H9 (cell line): ENCODE measurements at regions not wholly inside any gene's neighbourhood (a gene's known extent, or its start where the extent isn't known, plus 50 kb on each side); places are given as distances from the start of the nearest gene placed in this dataset.

Experiments used
- DNase-seq: peaks from one replicate; pipeline ENCODE4 v3.0.0-alpha.2; 2017
- H2AFZ ChIP-seq: one replicate; pipeline ENCODE4 v1.6.1; 2013; ENCODE audit warnings: mild to moderate bottlenecking, low read length, control low read depth, moderate library complexity
- H2AK5ac ChIP-seq: 2 replicates; pipeline ENCODE4 v1.6.1; 2013; ENCODE audit warnings: low read length, control low read depth, mixed read lengths; ENCODE audit not compliant: insufficient read length
- H2BK120ac ChIP-seq: one replicate; pipeline ENCODE4 v1.6.1; 2013; ENCODE audit warnings: low read depth, mild to moderate bottlenecking, low read length, control low read depth, inconsistent platforms; ENCODE audit not compliant: poor library complexity, severe bottlenecking
- H2BK12ac ChIP-seq: 2 replicates; pipeline ENCODE4 v1.6.1; 2013; ENCODE audit warnings: low read length, control low read depth, mixed read lengths, low read depth; ENCODE audit not compliant: insufficient read length
- H2BK15ac ChIP-seq: 2 replicates; pipeline ENCODE4 v1.6.1; 2013; ENCODE audit warnings: low read depth, low read length, control low read depth
- H2BK20ac ChIP-seq: one replicate; pipeline ENCODE4 v1.6.1; 2013; ENCODE audit warnings: low read depth, mild to moderate bottlenecking, low read length, control low read depth, inconsistent platforms; ENCODE audit not compliant: poor library complexity, severe bottlenecking
- H2BK5ac ChIP-seq: 2 replicates; pipeline ENCODE4 v1.6.1; 2013; ENCODE audit warnings: low read length, control low read depth, mixed read lengths; ENCODE audit not compliant: insufficient read length
- H3K14ac ChIP-seq: 2 replicates; pipeline ENCODE4 v1.6.1; 2013; ENCODE audit warnings: low read length, control low read depth; ENCODE audit not compliant: insufficient read depth
- H3K18ac ChIP-seq: 2 replicates; pipeline ENCODE4 v1.6.1; 2013; ENCODE audit warnings: low read depth, mild to moderate bottlenecking, mixed read lengths, low read length, control low read depth; ENCODE audit not compliant: insufficient read length
- H3K23ac ChIP-seq: 2 replicates; pipeline ENCODE4 v1.6.1; 2013; ENCODE audit warnings: low read length, control low read depth, mixed read lengths, low read depth; ENCODE audit not compliant: insufficient read length
- H3K23me2 ChIP-seq: 2 replicates; pipeline ENCODE4 v1.6.1; 2013; ENCODE audit warnings: low read depth, mild to moderate bottlenecking, mixed read lengths, low read length, control low read depth; ENCODE audit not compliant: insufficient read length, poor library complexity, severe bottlenecking
- H3K27ac ChIP-seq: 2 replicates; pipeline ENCODE4 v1.5.1; 2013; ENCODE audit warnings: low read length, control low read depth, mixed read lengths, low read depth; ENCODE audit not compliant: insufficient read length
- H3K27me3 ChIP-seq: 2 replicates; pipeline ENCODE4 v1.6.1; 2013; ENCODE audit warnings: low read length, control low read depth, inconsistent platforms; ENCODE audit not compliant: insufficient read depth
- H3K4ac ChIP-seq: 2 replicates; pipeline ENCODE4 v1.6.1; 2013; ENCODE audit warnings: low read depth, mild to moderate bottlenecking, control low read depth, inconsistent platforms, low read length, moderate library complexity
- H3K4me1 ChIP-seq: 2 replicates; pipeline ENCODE4 v1.6.1; 2013; ENCODE audit warnings: low read length, control low read depth, inconsistent platforms; ENCODE audit not compliant: insufficient read depth
- H3K4me2 ChIP-seq: 2 replicates; pipeline ENCODE4 v1.6.1; 2013; ENCODE audit warnings: low read length, control low read depth, mixed read lengths; ENCODE audit not compliant: insufficient read length, insufficient read depth
- H3K56ac ChIP-seq: 2 replicates; pipeline ENCODE4 v1.6.1; 2013; ENCODE audit warnings: low read depth, mild to moderate bottlenecking, mixed read lengths, low read length, control low read depth; ENCODE audit not compliant: insufficient read length
- H3K79me1 ChIP-seq: 2 replicates; pipeline ENCODE4 v1.6.1; 2013; ENCODE audit warnings: low read depth, mild to moderate bottlenecking, moderate library complexity, low read length, control low read depth, inconsistent platforms; ENCODE audit not compliant: insufficient read depth, poor library complexity, severe bottlenecking
- H3K79me2 ChIP-seq: 2 replicates; pipeline ENCODE4 v1.6.1; 2013; ENCODE audit warnings: low read length, control low read depth, inconsistent platforms; ENCODE audit not compliant: insufficient read depth
- H3K9ac ChIP-seq: 2 replicates; pipeline ENCODE4 v1.6.1; 2013; ENCODE audit warnings: low read length, control low read depth, mixed read lengths; ENCODE audit not compliant: insufficient read length; ENCODE audit errors: extremely low read depth
- H3K9me3 ChIP-seq: one replicate; pipeline ENCODE4 v1.6.1; 2013; ENCODE audit warnings: low read depth, low read length, inconsistent platforms; ENCODE audit not compliant: control insufficient read depth
- H3T11ph ChIP-seq: one replicate; pipeline ENCODE4 v1.6.1; 2013; ENCODE audit warnings: mild to moderate bottlenecking, low read length, control low read depth, inconsistent platforms
- H4K20me1 ChIP-seq: one replicate; pipeline ENCODE4 v1.6.1; 2013; ENCODE audit not compliant: control insufficient read depth, insufficient read length, insufficient read depth
- H4K5ac ChIP-seq: 2 replicates; pipeline ENCODE4 v1.6.1; 2013; ENCODE audit warnings: low read depth, mild to moderate bottlenecking, mixed read lengths, low read length, control low read depth; ENCODE audit not compliant: insufficient read length
- H4K8ac ChIP-seq: replicated peaks from 2 replicates; pipeline ENCODE4 v1.6.1; 2013; ENCODE audit warnings: low read length, control low read depth, mixed read lengths, low read depth; ENCODE audit not compliant: insufficient read length
- H4K91ac ChIP-seq: 2 replicates; pipeline ENCODE4 v1.6.1; 2013; ENCODE audit warnings: low read depth, mild to moderate bottlenecking, moderate library complexity, mixed read lengths, low read length, control low read depth; ENCODE audit not compliant: insufficient read length
- H3K27ac Mint-ChIP-seq, 3 experiments: 2 replicates in 2 of 3; 3 replicates in 1 of 3; pipeline ENCODE4 v1.8.0; 2020 to 2021; ENCODE audit warnings: mixed read lengths in 3 of 3, mild to moderate bottlenecking in 1 of 3, moderate library complexity in 1 of 3
- H3K27me3 Mint-ChIP-seq: 2 replicates; pipeline ENCODE4 v1.8.0; 2021; ENCODE audit warnings: low read depth, mild to moderate bottlenecking, moderate library complexity, mixed read lengths
- H3K36me3 Mint-ChIP-seq, 3 experiments: 2 replicates in 2 of 3; 3 replicates in 1 of 3; pipeline ENCODE4 v1.8.0; 2020 to 2021; ENCODE audit warnings: low read depth in 3 of 3, mixed read lengths in 3 of 3; ENCODE audit not compliant: insufficient read depth in 1 of 3
- H3K4me1 Mint-ChIP-seq, 2 experiments: 2 replicates each; pipeline ENCODE4 v1.8.0; 2020; ENCODE audit warnings: mixed read lengths in 2 of 2
- H3K4me3 Mint-ChIP-seq, 2 experiments: 2 replicates in 1 of 2; 3 replicates in 1 of 2; pipeline ENCODE4 v1.8.0; 2020 to 2021; ENCODE audit warnings: mild to moderate bottlenecking in 2 of 2, mixed read lengths in 2 of 2, moderate library complexity in 1 of 2
- H3K9me3 Mint-ChIP-seq, 2 experiments: 2 replicates in 1 of 2; 3 replicates in 1 of 2; pipeline ENCODE4 v1.8.0; 2020; ENCODE audit warnings: mild to moderate bottlenecking in 2 of 2, mixed read lengths in 2 of 2, moderate library complexity in 1 of 2
- CTCF ChIP-seq: fragments of 200-600 bp; sonication (generic); conservative IDR thresholded peaks from 3 replicates; pipeline ENCODE4 v1.8.0; 2021; ENCODE audit warnings: antibody characterized with exemption, mild to moderate bottlenecking
- WGBS: extraction: QIAGEN DNeasy Blood & Tissue Kit; methylation state at CpG from one replicate; pipeline ENCODE4 v1.1.7; 2013; ENCODE audit warnings: missing lambda C conversion rate, low lambda C conversion rate, mixed read lengths; ENCODE audit not compliant: insufficient read length; ENCODE audit errors: extremely low coverage; 5-methylcytosine and 5-hydroxymethylcytosine counted together

- Histone ChIP-seq H3K56ac (no peak overlapping the region), H2AK5ac (no peak overlapping the region), H3T11ph (no peak overlapping the region), H2BK15ac (no peak overlapping the region), H3K4me1 (peaks cover 2% of the 10 kb centered on the region; the same call in 1 of the 2 replicates), H2BK12ac (no peak overlapping the region), H3K79me1 (no peaks in the 10 kb centered on the region), H3K27me3 (no peaks in the 10 kb centered on the region), H4K5ac (no peak overlapping the region), H3K79me2 (no peaks in the 10 kb centered on the region), H3K18ac (no peak overlapping the region), H2BK20ac (no peak overlapping the region), H3K23ac (no peak overlapping the region), H3K4ac (no peak overlapping the region), H3K27ac (no peak overlapping the region), H3K9me3 (no peaks in the 10 kb centered on the region), H3K4me2 (no peak overlapping the region), H4K8ac (no peak overlapping the region), H3K14ac (no peak overlapping the region), H4K91ac (no peak overlapping the region), H2AFZ (no peak overlapping the region), H3K23me2 (no peaks in the 10 kb centered on the region), H2BK120ac (no peak overlapping the region), H2BK5ac (no peak overlapping the region), H3K9ac (no peak overlapping the region), H4K20me1 (no peaks in the 10 kb centered on the region)
- Mint-ChIP-seq H3K9me3 (no peaks in the 10 kb centered on the region), H3K27ac (peak overlapping the region; percentile 13 to 31 (median 22); a peak in 4 of 7 replicates), H3K27me3 (peaks cover 3% of the 10 kb centered on the region; the same call in 1 of the 2 replicates), H3K4me3 (no peak overlapping the region), H3K36me3 (no peaks in the 10 kb centered on the region), H3K4me1 (peaks cover 28 to 34% of the 10 kb centered on the region in 2 experiments)
- DNase-seq, result no peak
- WGBS, result no CpG with 5 or more reads among the region's 2 CpGs
- no peak for TF ChIP-seq CTCF
Observed at GRCh38 chr15:62903437-62903836, 139.1 kb upstream of the TPM1 start.
